GM12878 (cell line): ENCODE measurements at regions not wholly inside any gene's neighbourhood (a gene's known extent, or its start where the extent isn't known, plus 50 kb on each side); places are given as distances from the start of the nearest gene placed in this dataset.

Experiments used
- ATAC-seq: fragments of 200-7000 bp; cut with Tn5 transposase; 3 replicates; pipeline ENCODE4 v1.9.1; 2020; ENCODE audit warnings: mild to moderate bottlenecking, moderate library complexity
- BruUV-seq: library from RNA; stranded (reverse); fragments of 400-500 nt; replicated peaks from 2 replicates; lab custom pipeline; 2021; lab: Mats Ljungman, UMichigan
- CTCF ChIA-PET: fragments of 300-600 bp; sonication (Branson Sonifier 250); formaldehyde crosslinking; extraction: SDS; loops from one replicate; lab custom pipeline; 2021; ENCODE audit warnings: inconsistent platforms; lab: Yijun Ruan, JAX
- POLR2A ChIA-PET: fragments of 350-600 bp; formaldehyde crosslinking; extraction: SDS; loops from one replicate; lab custom pipeline; 2021; ENCODE audit warnings: inconsistent platforms; lab: Charles Lee
- RAD21 ChIA-PET: fragments of 300-600 bp; sonication (Branson Sonifier 250); formaldehyde crosslinking; loops from one replicate; lab custom pipeline; 2023; ENCODE audit warnings: antibody characterized with exemption; ENCODE audit not compliant: unreplicated experiment; lab: Charles Lee
- SMC1A ChIA-PET: fragments of 300-600 bp; sonication (Branson Sonifier 250); formaldehyde crosslinking; loops from one replicate; lab custom pipeline; 2023; ENCODE audit not compliant: unreplicated experiment, uncharacterized antibody; lab: Charles Lee
- DNase-seq: peaks from one replicate; pipeline ENCODE4 v3.0.0-alpha.2; 2011; ENCODE audit warnings: low read depth, low spot score
- FAIRE-seq: peaks from 3 replicates; lab custom pipeline; 2011; peaks lifted over from hg19 to GRCh38; lab: Jason Lieb, UNC
- H2AFZ ChIP-seq: 2 replicates; pipeline ENCODE4 v1.6.0; 2011; ENCODE audit warnings: low read depth, low read length, control low read depth; ENCODE audit not compliant: control insufficient read depth
- H3K27ac ChIP-seq: 2 replicates; pipeline ENCODE4 v1.5.1; 2011; ENCODE audit warnings: control low read depth; ENCODE audit not compliant: control insufficient read depth, insufficient read depth
- H3K27me3 ChIP-seq, 2 experiments: replicated peaks in 1 of 2; 2 replicates each; pipeline versions ENCODE4 v1.6.0 to v1.6.1; 2011; ENCODE audit warnings: low read length in 1 of 2; ENCODE audit not compliant: control insufficient read depth in 2 of 2, insufficient read depth in 2 of 2
- H3K36me3 ChIP-seq, 2 experiments: 2 replicates each; pipeline ENCODE4 v1.5.1; 2011; ENCODE audit warnings: low read length in 1 of 2; ENCODE audit not compliant: control insufficient read depth in 2 of 2, insufficient read depth in 2 of 2
- H3K4me1 ChIP-seq: 2 replicates; pipeline ENCODE4 v1.6.1; 2011; ENCODE audit warnings: mild to moderate bottlenecking, low read length, moderate library complexity, mixed read lengths; ENCODE audit not compliant: control insufficient read depth, insufficient read depth
- H3K4me2 ChIP-seq: 2 replicates; pipeline ENCODE4 v1.6.0; 2011; ENCODE audit warnings: control low read depth; ENCODE audit not compliant: control insufficient read depth, insufficient read depth
- H3K4me3 ChIP-seq: fragments of 200-600 bp; sonication (generic); 2 replicates; pipeline ENCODE4 v1.5.1; 2016
- H3K79me2 ChIP-seq: 2 replicates; pipeline ENCODE4 v1.6.0; 2011; ENCODE audit warnings: low read length; ENCODE audit not compliant: control insufficient read depth, insufficient read depth
- H3K9ac ChIP-seq: 2 replicates; pipeline ENCODE4 v1.8.0; 2011; ENCODE audit warnings: low read length, control low read depth, mixed read lengths; ENCODE audit not compliant: control insufficient read depth, insufficient read depth
- H3K9me3 ChIP-seq: replicated peaks from 3 replicates; pipeline ENCODE4 v1.5.1; 2011; ENCODE audit warnings: mild to moderate bottlenecking, low read length; ENCODE audit not compliant: control insufficient read depth, insufficient read depth
- H4K20me1 ChIP-seq: 2 replicates; pipeline ENCODE4 v1.6.0; 2011; ENCODE audit not compliant: control insufficient read depth, insufficient read depth
- CREM ChIP-seq: IDR thresholded peaks from 2 replicates; pipeline ENCODE4 v1.6.1; 2014; ENCODE audit warnings: antibody characterized with exemption, low read depth
- FOS ChIP-seq: IDR thresholded peaks from 3 replicates; pipeline ENCODE4 v1.6.1; 2011; ENCODE audit warnings: borderline replicate concordance; ENCODE audit not compliant: insufficient read length; ENCODE audit errors: extremely low read depth
- MAX ChIP-seq: IDR thresholded peaks from 2 replicates; pipeline ENCODE4 v1.6.1; 2012; ENCODE audit warnings: low read depth, low read length, improper control_type of control experiment
- MEF2B ChIP-seq: fragments of 450-650 bp; IDR thresholded peaks from 2 replicates; pipeline ENCODE4 v1.6.1; 2018; ENCODE audit warnings: mild to moderate bottlenecking, moderate library complexity; ENCODE audit not compliant: partially characterized antibody, poor library complexity, severe bottlenecking
- RBBP5 ChIP-seq: fragments of 200-600 bp; sonication (generic); conservative IDR thresholded peaks from 2 replicates; pipeline ENCODE4 v1.6.1; 2016
- RUNX3 ChIP-seq: IDR thresholded peaks from 2 replicates; pipeline ENCODE4 v1.6.1; 2012; ENCODE audit warnings: low read length, inconsistent platforms
- SMC3 ChIP-seq: IDR thresholded peaks from 2 replicates; pipeline ENCODE4 v1.6.1; 2011; ENCODE audit warnings: low read length, improper control_type of control experiment, borderline replicate concordance
- WRNIP1 ChIP-seq: IDR thresholded peaks from 2 replicates; pipeline ENCODE4 v1.6.1; 2011; ENCODE audit warnings: low read depth, low read length, improper control_type of control experiment, borderline replicate concordance
- YBX1 ChIP-seq: fragments of 450-650 bp; IDR thresholded peaks from 2 replicates; pipeline ENCODE4 v1.6.1; 2016; ENCODE audit warnings: antibody characterized with exemption
- ZNF592 ChIP-seq: fragments of 450-650 bp; IDR thresholded peaks from 2 replicates; pipeline ENCODE4 v1.6.1; 2017; ENCODE audit warnings: mild to moderate bottlenecking, moderate library complexity
- WGBS: methylation state at CpG from one replicate; pipeline ENCODE4 v1.1.6; 2016; ENCODE audit warnings: low lambda C conversion rate; ENCODE audit not compliant: insufficient replicate concordance, insufficient coverage; ENCODE audit errors: missing lambda C conversion rate; 5-methylcytosine and 5-hydroxymethylcytosine counted together
- in situ Hi-C: fragments of 300-500 bp; cut with MboI; formaldehyde crosslinking; loops from 9 replicates; pipeline ENCODE4 v1.14.3; 2018; ENCODE audit warnings: mixed read lengths
- intact Hi-C: fragments of 100-400 bp; cut with micrococcal nuclease; formaldehyde crosslinking; loops from one replicate; pipeline ENCODE4 v1.14.2; 2022; ENCODE audit not compliant: unreplicated experiment
- TF ChIP-seq, protein P1 (sequence below): fragments of 450-650 bp; IDR thresholded peaks from 2 replicates; pipeline ENCODE4 v1.6.1; 2016; ENCODE audit warnings: mild to moderate bottlenecking, moderate library complexity, borderline replicate concordance
- TF ChIP-seq, protein P2 (sequence below): fragments of 450-650 bp; IDR thresholded peaks from 2 replicates; pipeline ENCODE4 v1.6.1; 2016; ENCODE audit warnings: mild to moderate bottlenecking

GRCh38 chr21:20169812-20170576 lies 828.2 kb upstream of the NCAM2 start:
- intact Hi-C loops = no loop called here
- no peak overlapping the region for H3K4me3 ChIP-seq
- ChIA-PET CTCF (no interaction called here), SMC1A (no interaction called here), RAD21 (no interaction called here), POLR2A (no interaction called here)
- H3K9me3 ChIP-seq = no peaks in the 10 kb centered on the region
- in situ Hi-C loops = loop anchor here (10.0 kb wide), 1 partner anchor 65 kb away; no protein-coding TSS in a partner anchor
- ATAC-seq (no peak), FAIRE-seq (no peak), DNase-seq (no peak)
- H2AFZ ChIP-seq = no peak overlapping the region
- H3K79me2 ChIP-seq = no peaks in the 10 kb centered on the region
- no peak overlapping the region for H3K9ac ChIP-seq
- BruUV-seq = no TSS peak
- no peaks in the 10 kb centered on the region for H4K20me1 ChIP-seq
- no peak overlapping the region for H3K27ac ChIP-seq
- WGBS = 42% methylated on average over 3 of the region's 3 CpGs
- no peaks in the 10 kb centered on the region for H3K4me1 ChIP-seq
- no peaks in the 10 kb centered on the region for H3K36me3 ChIP-seq
- H3K27me3 ChIP-seq = no peaks in the 10 kb centered on the region
- H3K4me2 ChIP-seq = no peak overlapping the region
- TF ChIP-seq FOS (no peak), MAX (no peak), RUNX3 (no peak), WRNIP1 (no peak), SMC3 (no peak), CREM (no peak), YBX1 (no peak), RBBP5 (no peak), MEF2B (no peak), ZNF592 (no peak)
- TF ChIP-seq, protein P1, sequence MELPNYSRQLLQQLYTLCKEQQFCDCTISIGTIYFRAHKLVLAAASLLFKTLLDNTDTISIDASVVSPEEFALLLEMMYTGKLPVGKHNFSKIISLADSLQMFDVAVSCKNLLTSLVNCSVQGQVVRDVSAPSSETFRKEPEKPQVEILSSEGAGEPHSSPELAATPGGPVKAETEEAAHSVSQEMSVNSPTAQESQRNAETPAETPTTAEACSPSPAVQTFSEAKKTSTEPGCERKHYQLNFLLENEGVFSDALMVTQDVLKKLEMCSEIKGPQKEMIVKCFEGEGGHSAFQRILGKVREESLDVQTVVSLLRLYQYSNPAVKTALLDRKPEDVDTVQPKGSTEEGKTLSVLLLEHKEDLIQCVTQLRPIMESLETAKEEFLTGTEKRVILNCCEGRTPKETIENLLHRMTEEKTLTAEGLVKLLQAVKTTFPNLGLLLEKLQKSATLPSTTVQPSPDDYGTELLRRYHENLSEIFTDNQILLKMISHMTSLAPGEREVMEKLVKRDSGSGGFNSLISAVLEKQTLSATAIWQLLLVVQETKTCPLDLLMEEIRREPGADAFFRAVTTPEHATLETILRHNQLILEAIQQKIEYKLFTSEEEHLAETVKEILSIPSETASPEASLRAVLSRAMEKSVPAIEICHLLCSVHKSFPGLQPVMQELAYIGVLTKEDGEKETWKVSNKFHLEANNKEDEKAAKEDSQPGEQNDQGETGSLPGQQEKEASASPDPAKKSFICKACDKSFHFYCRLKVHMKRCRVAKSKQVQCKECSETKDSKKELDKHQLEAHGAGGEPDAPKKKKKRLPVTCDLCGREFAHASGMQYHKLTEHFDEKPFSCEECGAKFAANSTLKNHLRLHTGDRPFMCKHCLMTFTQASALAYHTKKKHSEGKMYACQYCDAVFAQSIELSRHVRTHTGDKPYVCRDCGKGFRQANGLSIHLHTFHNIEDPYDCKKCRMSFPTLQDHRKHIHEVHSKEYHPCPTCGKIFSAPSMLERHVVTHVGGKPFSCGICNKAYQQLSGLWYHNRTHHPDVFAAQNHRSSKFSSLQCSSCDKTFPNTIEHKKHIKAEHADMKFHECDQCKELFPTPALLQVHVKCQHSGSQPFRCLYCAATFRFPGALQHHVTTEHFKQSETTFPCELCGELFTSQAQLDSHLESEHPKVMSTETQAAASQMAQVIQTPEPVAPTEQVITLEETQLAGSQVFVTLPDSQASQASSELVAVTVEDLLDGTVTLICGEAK = no peak
- TF ChIP-seq, protein P2, sequence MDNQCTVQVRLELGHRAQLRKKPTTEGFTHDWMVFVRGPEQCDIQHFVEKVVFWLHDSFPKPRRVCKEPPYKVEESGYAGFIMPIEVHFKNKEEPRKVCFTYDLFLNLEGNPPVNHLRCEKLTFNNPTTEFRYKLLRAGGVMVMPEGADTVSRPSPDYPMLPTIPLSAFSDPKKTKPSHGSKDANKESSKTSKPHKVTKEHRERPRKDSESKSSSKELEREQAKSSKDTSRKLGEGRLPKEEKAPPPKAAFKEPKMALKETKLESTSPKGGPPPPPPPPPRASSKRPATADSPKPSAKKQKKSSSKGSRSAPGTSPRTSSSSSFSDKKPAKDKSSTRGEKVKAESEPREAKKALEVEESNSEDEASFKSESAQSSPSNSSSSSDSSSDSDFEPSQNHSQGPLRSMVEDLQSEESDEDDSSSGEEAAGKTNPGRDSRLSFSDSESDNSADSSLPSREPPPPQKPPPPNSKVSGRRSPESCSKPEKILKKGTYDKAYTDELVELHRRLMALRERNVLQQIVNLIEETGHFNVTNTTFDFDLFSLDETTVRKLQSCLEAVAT = no peak
